Pancreas (tissue), 10 donors: ENCODE measurements at regions not wholly inside any gene's neighbourhood (a gene's known extent, or its start where the extent isn't known, plus 50 kb on each side); places are given as distances from the start of the nearest gene placed in this dataset.

Experiments used
- ATAC-seq, 4 donors: fragments of 200-7000 bp; cut with Tn5 transposase; one replicate each; pipeline versions ENCODE4 v1.8.0 to v1.9.1; 2020; ENCODE audit warnings: mild to moderate bottlenecking in 4 of 4, moderate library complexity in 4 of 4
- DNase-seq, 6 donors: peaks; one replicate each; pipeline ENCODE4 v3.0.0-alpha.2; 2020
- FAIRE-seq: peaks from 2 replicates; lab custom pipeline; 2012; peaks lifted over from hg19 to GRCh38; lab: Jason Lieb, UNC
- H3K27ac ChIP-seq, 4 donors: fragments of 200-600 bp; sonication (generic); 1 replicate in 3 of 4; 2 replicates in 1 of 4; pipeline versions ENCODE4 v1.5.0 to v1.8.0; 2020
- H3K27me3 ChIP-seq, 4 donors: fragments of 200-600 bp; one replicate each; pipeline ENCODE4 v1.8.0; 2021
- H3K36me3 ChIP-seq, 3 donors: fragments of 200-600 bp; sonication (generic) in 1 of 3; one replicate each; pipeline versions ENCODE4 v1.5.0 to v1.8.0; 2020 to 2021
- H3K4me1 ChIP-seq, 3 donors: fragments of 200-600 bp; one replicate each; pipeline ENCODE4 v1.8.0; 2021
- H3K4me3 ChIP-seq, 4 donors: fragments of 200-600 bp; sonication (generic) in 2 of 4; one replicate each; pipeline versions ENCODE4 v1.5.0 to v1.8.0; 2020 to 2021
- H3K9me3 ChIP-seq, 4 donors: fragments of 200-600 bp; one replicate each; pipeline ENCODE4 v1.8.0; 2021
- WGBS, 2 donors: extraction: QIAGEN DNeasy Blood & Tissue Kit; methylation state at CpG; one replicate each; pipeline ENCODE4 v1.1.7; 2013; 5-methylcytosine and 5-hydroxymethylcytosine counted together
- intact Hi-C, 3 donors: fragments of 100-400 bp; cut with DNase I; formaldehyde crosslinking; loops; one replicate each; pipeline versions ENCODE4 v1.11.1 to v1.14.2; 2022
- TF ChIP-seq, protein P1 (sequence below), 4 donors: fragments of 200-600 bp; sonication (generic) in 3 of 4; IDR thresholded peaks; one replicate each; pipeline versions ENCODE4 v1.5.0 to v1.8.0; 2021; ENCODE audit warnings: antibody characterized with exemption in 4 of 4
- donor health status: healthy with polysubstance abuse.
- donor health status: DM: no; HTN: no; CAD: no; lungs with moderate emphysema.
- donor health status: DM: no; HTN: no; CAD: no.
- donor health status: control.
- donor health status: control.
- donor health status: Bipolar disorder and iron deficiency.
- donor health status: DM: yes; HTN: yes; CAD: no.
- donor health status: DM: no; HTN: no; CAD: no.
- donor health status: DM: no; HTN: no; CAD: no.
- donor health status: DM: yes; HTN: yes; CAD: no.

DNA sequence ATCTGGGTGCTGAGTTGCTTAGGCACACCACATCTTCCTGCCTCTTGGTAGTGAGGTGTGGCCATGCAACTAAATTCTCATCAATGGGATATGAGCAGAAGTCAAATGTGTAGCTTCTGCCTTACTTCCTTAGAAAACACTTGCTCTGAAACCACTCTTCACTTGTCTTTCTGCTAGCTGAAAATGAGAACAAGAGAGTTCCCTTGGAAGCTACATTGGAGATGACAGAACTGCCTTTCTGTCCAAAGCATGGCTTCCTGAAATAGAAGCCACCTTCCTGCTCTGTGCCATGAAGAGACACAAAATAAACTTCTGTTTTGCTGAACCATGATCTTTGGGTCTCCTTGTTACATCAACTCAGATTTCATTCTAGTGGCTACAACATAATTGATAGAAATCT, 659.9 kb downstream of the IRS1 start:
- no peak for ATAC-seq
- no peak for FAIRE-seq
- no peaks in the 10 kb centered on the region for H3K9me3 ChIP-seq
- intact Hi-C loops = no loop called here
- no peaks in the 10 kb centered on the region for H3K36me3 ChIP-seq
- H3K27me3 ChIP-seq = no peaks in the 10 kb centered on the region
- DNase-seq = no peak
- no peak overlapping the region for H3K4me3 ChIP-seq
- peaks cover 0 to 3% (median 0%) of the 10 kb centered on the region in 3 donors for H3K4me1 ChIP-seq
- H3K27ac ChIP-seq = no peak overlapping the region
- TF ChIP-seq, protein P1, sequence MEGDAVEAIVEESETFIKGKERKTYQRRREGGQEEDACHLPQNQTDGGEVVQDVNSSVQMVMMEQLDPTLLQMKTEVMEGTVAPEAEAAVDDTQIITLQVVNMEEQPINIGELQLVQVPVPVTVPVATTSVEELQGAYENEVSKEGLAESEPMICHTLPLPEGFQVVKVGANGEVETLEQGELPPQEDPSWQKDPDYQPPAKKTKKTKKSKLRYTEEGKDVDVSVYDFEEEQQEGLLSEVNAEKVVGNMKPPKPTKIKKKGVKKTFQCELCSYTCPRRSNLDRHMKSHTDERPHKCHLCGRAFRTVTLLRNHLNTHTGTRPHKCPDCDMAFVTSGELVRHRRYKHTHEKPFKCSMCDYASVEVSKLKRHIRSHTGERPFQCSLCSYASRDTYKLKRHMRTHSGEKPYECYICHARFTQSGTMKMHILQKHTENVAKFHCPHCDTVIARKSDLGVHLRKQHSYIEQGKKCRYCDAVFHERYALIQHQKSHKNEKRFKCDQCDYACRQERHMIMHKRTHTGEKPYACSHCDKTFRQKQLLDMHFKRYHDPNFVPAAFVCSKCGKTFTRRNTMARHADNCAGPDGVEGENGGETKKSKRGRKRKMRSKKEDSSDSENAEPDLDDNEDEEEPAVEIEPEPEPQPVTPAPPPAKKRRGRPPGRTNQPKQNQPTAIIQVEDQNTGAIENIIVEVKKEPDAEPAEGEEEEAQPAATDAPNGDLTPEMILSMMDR (IDR thresholded peaks at IDR 0.05) = no peak

DNA sequence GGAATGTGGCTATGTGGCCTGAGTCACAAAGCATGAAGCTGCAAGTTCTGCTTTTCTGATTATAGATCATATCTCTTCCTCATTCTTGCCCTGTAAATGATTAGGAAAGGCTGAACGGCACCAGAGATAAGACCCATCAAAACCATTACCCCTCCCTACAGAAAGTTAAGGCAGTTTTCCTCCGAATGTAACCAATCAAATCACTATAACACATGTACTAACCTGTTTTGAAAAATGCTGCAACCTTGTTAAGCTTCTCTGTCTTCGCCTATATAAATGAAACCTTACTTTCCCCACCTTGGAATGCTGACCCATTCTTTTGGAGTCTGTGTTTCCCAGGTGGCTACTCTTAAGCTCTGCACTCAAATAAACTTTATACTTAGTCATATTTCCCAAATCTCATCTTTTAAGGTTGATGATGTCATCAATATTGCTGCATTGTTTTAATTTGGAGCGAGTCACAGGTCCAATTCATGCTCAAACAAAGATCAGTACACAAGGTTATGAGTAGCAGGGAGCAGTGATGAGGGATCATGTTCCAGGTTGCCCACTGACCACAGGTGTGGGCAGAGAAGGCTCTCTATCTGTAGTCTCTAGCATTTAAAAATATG, 662.3 kb downstream of the IRS1 start:
- ATAC-seq (peak; percentile 72 to 92 (median 87)), DNase-seq (no peak), FAIRE-seq (no peak)
- no peaks in the 10 kb centered on the region for H3K27me3 ChIP-seq
- H3K9me3 ChIP-seq = no peaks in the 10 kb centered on the region
- no peak overlapping the region for H3K4me3 ChIP-seq
- intact Hi-C loops = no loop called here
- H3K27ac ChIP-seq = peak overlapping the region in 3 of 4 donors; percentile 49 to 75 (median 74)
- TF ChIP-seq, protein P1 (IDR thresholded peaks at IDR 0.05) = no peak
- 32 to 39% methylated on average over 4 of the region's 4 CpGs for WGBS, 2 donors
- H3K36me3 ChIP-seq = no peaks in the 10 kb centered on the region
- peaks cover 0 to 3% (median 0%) of the 10 kb centered on the region in 3 donors for H3K4me1 ChIP-seq

DNA sequence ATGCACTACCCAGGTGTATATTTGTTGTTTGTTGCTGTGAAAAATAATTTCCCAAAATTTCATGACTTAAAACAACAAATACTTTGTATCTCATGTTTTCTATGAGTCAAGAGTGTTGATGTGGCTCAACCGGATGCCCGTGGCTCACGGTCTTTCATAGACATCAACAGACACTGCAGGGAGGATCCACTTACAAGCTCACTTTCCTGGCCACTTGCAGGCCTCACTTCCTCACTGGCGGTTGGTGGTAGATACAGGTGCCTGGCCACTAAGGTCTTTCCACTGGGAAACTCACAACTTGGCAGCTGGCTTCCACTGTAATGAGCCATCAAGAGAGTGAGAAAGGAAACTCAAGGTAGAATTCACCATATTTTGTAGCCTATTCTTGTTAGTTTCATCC, 662.9 kb downstream of the IRS1 start:
- Histone ChIP-seq H3K36me3 (no peaks in the 10 kb centered on the region), H3K4me3 (no peak overlapping the region), H3K27ac (peak overlapping the region in 3 of 4 donors; percentile 49 to 75 (median 74)), H3K27me3 (no peaks in the 10 kb centered on the region), H3K9me3 (no peaks in the 10 kb centered on the region), H3K4me1 (peaks cover 0 to 7% (median 2%) of the 10 kb centered on the region in 3 donors)
- intact Hi-C loops = no loop called here
- 75 to 77% methylated on average over 4 of the region's 4 CpGs for WGBS, 2 donors
- DNase-seq (no peak), FAIRE-seq (no peak), ATAC-seq (peak; percentile 24 to 61 (median 54))
- TF ChIP-seq, protein P1 (IDR thresholded peaks at IDR 0.05) = no peak

DNA sequence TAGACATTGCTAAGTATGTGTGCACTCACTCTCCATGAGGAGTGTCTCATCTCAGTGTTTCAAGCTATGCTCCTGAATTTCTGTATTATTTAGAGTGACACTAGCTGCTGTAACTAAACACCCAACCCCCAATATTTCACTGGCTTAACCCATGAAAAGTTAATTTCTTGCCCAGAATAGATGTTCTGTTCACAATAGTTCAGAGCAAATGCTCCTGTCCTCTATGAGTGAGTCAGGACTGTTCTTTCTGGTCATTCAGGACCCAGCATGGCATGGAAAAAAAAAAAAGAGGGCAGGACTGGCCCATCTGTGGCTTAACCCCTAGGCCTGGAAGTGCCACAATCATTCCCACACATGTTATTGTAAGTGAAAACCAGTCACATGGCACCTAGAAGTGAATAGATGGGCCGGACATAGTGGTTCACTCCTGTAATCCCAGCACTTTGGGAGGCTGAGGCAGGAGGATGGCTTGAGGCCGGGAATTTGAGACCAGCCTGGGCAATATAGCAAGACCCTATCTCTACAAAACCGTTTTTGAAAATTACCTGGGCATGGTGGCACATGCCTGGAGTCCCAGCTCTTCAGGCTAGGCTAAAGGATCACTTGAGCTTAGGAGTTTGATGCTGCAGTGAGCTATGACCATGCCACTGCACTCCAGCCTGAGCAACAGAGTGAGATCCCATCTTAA, 663.6 kb downstream of the IRS1 start:
- ATAC-seq (no peak), FAIRE-seq (no peak), DNase-seq (no peak)
- Histone ChIP-seq H3K9me3 (no peaks in the 10 kb centered on the region), H3K4me3 (no peak overlapping the region), H3K4me1 (peaks cover 0 to 11% (median 4%) of the 10 kb centered on the region in 3 donors), H3K27me3 (no peaks in the 10 kb centered on the region), H3K27ac (peak overlapping the region in 2 of 4 donors; percentile 74 to 75), H3K36me3 (no peaks in the 10 kb centered on the region)
- 48 to 71% methylated on average over 3 of the region's 3 CpGs for WGBS, 2 donors
- TF ChIP-seq, protein P1 (IDR thresholded peaks at IDR 0.05) = no peak
- intact Hi-C loops = no loop called here
